ENCODE measurements at regions not wholly inside any gene's neighbourhood (a gene's known extent, or its start where the extent isn't known, plus 50 kb on each side); places are given as distances from the start of the nearest gene placed in this dataset.

DNA sequence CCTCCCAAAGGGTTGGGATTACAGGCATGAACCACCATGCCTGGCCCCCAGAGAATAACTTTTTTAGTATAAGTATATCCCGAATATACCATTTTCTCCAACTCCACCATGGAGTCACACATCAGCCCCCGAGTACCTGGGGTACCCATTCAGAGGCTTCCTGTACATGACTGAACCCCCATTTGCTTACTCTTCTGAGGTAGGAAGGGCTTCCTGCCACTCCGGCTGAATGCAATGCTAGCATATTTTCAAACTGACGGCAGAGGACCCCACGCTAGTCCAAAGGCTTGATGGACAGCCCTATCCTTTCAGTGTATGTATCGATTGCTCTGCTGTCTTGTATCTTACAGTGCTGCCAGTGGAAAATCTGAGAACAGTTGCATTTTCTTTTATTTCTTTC lies 220.6 kb upstream of the SH3BP4 start:
- TF ChIP-seq POLR2A (IDR thresholded peaks at IDR 0.05): no peak
- no peak for TF ChIP-seq POLR2AphosphoS5 (IDR thresholded peaks at IDR 0.05)
- intact Hi-C loops (cut with DNase I): no loop called here
- no peak for DNase-seq (ENCODE audit: low spot score)
- no peaks in the 10 kb centered on the region for H3K9me3 ChIP-seq
- H3K36me3 ChIP-seq: no peaks in the 10 kb centered on the region
- H3K4me3 ChIP-seq: no peak overlapping the region
- no peak overlapping the region for H3K27ac ChIP-seq
- no peaks in the 10 kb centered on the region for H3K4me1 ChIP-seq (replicated peaks)
- WGBS: 96% methylated on average over 6 of the region's 6 CpGs
- no peaks in the 10 kb centered on the region for H3K27me3 ChIP-seq (replicated peaks; ENCODE audit: insufficient read depth)

DNA sequence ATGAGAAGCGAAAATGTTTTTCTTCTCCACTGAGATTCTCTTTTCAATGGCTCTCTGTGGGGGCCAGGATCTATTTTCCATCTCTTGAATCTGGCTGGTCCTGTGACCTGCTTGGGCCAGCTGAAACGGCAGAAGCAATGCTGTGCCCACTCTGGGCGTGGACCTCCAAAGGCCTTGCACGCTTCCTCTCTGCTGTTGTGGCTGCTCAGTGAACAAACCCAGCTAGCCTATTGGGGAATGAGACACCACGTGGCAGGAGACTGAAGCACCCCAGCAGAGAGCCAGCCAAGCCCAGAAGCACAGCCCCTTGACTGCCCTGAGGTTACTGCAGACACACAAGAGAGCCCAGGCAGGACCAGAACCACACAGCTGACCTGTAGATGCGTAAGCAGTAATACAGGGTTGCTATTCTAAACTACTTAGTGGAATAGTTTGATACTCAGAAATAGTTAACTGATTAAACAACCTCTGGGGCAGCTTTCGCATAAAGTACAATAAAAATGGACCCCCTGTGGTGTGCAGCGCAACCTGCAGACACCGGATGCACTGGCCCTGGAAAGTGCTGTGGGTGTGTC lies 221.7 kb upstream of the SH3BP4 start:
- Histone ChIP-seq H3K27ac (no peak overlapping the region), H3K9me3 (no peaks in the 10 kb centered on the region), H3K36me3 (no peaks in the 10 kb centered on the region), H3K4me1 (replicated peaks) (no peaks in the 10 kb centered on the region), H3K27me3 (replicated peaks; ENCODE audit: insufficient read depth) (no peaks in the 10 kb centered on the region), H3K4me3 (no peak overlapping the region)
- no peak for DNase-seq (ENCODE audit: low spot score)
- TF ChIP-seq POLR2AphosphoS5 (IDR thresholded peaks at IDR 0.05): no peak
- no peak for TF ChIP-seq POLR2A (IDR thresholded peaks at IDR 0.05)
- no peak for TF ChIP-seq CTCF (IDR thresholded peaks at IDR 0.05)
- intact Hi-C loops (cut with DNase I): no loop called here
- 85% methylated on average over 9 of the region's 9 CpGs for WGBS

DNA sequence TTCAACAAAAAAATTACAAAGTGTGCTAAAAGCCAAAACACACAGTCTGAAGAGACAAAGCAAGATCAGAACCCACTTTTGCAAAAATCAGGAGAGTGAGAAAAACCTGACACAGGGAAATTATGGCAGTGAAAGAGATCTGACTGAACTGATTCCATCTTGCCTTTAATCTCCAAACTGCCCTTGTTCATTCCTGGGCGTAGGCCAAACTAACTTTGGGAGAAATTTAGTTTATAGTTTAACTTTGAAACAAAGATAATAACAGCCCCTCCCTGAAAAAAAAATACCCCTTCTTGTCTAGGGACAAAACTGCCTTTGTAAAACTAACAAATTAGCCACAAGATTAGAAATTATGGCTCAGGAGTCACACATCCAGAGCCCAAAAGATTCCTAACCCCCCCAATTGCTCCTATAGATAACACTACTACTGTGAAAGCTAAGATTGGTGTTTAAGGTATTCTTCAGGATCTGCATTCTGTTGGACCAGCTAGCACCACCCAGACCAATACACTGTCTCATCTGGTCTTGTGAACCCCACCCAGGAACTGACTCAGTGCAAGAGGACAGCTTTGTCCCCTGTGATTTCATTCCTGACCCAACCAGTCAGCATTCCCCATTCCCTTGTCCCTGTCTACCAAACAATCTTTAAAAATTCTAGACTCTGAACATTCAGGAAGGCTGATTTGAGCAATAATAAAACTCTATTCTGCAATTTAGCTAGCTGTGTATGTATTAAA lies 226.1 kb upstream of the SH3BP4 start:
- 41% methylated on average over 1 of the region's 1 CpG for WGBS

GRCh38 chr2:234724850-234725249 lies 227.0 kb upstream of the SH3BP4 start:
- no peaks in the 10 kb centered on the region for H3K4me1 ChIP-seq (replicated peaks)
- H3K27ac ChIP-seq: no peak overlapping the region
- TF ChIP-seq POLR2A (IDR thresholded peaks at IDR 0.05) (no peak), POLR2AphosphoS5 (IDR thresholded peaks at IDR 0.05) (peak; percentile 24)
- no peak overlapping the region for H3K4me3 ChIP-seq
- H3K9me3 ChIP-seq: no peaks in the 10 kb centered on the region
- no peak for DNase-seq (ENCODE audit: low spot score)
- H3K36me3 ChIP-seq: no peaks in the 10 kb centered on the region
- intact Hi-C loops (cut with DNase I): no loop called here
- H3K27me3 ChIP-seq (replicated peaks; ENCODE audit: insufficient read depth): no peaks in the 10 kb centered on the region
- WGBS: 30% methylated on average over 4 of the region's 4 CpGs

More for the DNA sequence above, 226.1 kb upstream of the SH3BP4 start:
- Histone ChIP-seq H3K9me3 (no peaks in the 10 kb centered on the region), H3K36me3 (no peaks in the 10 kb centered on the region), H3K4me1 (replicated peaks) (no peaks in the 10 kb centered on the region), H3K27me3 (replicated peaks; ENCODE audit: insufficient read depth) (no peaks in the 10 kb centered on the region), H3K4me3 (no peak overlapping the region), H3K27ac (no peak overlapping the region)
- intact Hi-C loops (cut with DNase I): no loop called here
- TF ChIP-seq CTCF (IDR thresholded peaks at IDR 0.05) (no peak), POLR2A (IDR thresholded peaks at IDR 0.05) (no peak), POLR2AphosphoS5 (IDR thresholded peaks at IDR 0.05) (no peak)
- no peak for DNase-seq (ENCODE audit: low spot score)

DNA sequence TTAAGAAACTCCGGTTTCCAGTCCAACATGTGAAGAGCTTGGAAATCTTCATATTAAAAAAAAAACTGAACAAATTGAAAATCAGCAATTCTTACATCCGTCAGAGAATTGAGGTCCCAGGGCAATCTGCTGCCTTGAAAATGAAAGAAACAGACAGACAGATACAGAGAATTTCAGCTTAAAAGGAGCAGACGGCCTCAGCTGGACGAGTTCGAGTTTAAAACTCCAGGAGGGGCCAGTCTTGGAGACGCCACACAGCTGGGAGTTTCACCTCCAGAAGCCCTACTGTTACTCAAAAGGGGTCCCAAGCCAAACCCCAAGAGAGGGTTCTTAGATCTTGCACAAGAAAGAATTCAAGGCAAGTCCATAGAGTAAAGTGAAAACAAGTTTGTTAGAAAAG lies 226.5 kb upstream of the ARL4C start:
- intact Hi-C loops (cut with DNase I): no loop called here
- WGBS: 75% methylated on average over 6 of the region's 6 CpGs
- H3K4me3 ChIP-seq: no peak overlapping the region
- no peaks in the 10 kb centered on the region for H3K4me1 ChIP-seq (replicated peaks)
- no peak for DNase-seq (ENCODE audit: low spot score)
- H3K9me3 ChIP-seq: no peaks in the 10 kb centered on the region
- no peak for TF ChIP-seq POLR2AphosphoS5 (IDR thresholded peaks at IDR 0.05)
- no peak for TF ChIP-seq POLR2A (IDR thresholded peaks at IDR 0.05)
- no peak for TF ChIP-seq CTCF (IDR thresholded peaks at IDR 0.05)
- H3K27ac ChIP-seq: no peak overlapping the region
- no peaks in the 10 kb centered on the region for H3K27me3 ChIP-seq (replicated peaks; ENCODE audit: insufficient read depth)
- no peaks in the 10 kb centered on the region for H3K36me3 ChIP-seq

- no peak overlapping the region for H3K4me3 ChIP-seq
- H3K4me1 ChIP-seq (replicated peaks): no peaks in the 10 kb centered on the region
- H3K27me3 ChIP-seq (replicated peaks; ENCODE audit: insufficient read depth): no peaks in the 10 kb centered on the region
- no peak for TF ChIP-seq CTCF (IDR thresholded peaks at IDR 0.05)
- TF ChIP-seq POLR2A (IDR thresholded peaks at IDR 0.05): no peak
- no peak for TF ChIP-seq POLR2AphosphoS5 (IDR thresholded peaks at IDR 0.05)
- intact Hi-C loops (cut with DNase I): no loop called here
- no peaks in the 10 kb centered on the region for H3K36me3 ChIP-seq
- no peak for DNase-seq (ENCODE audit: low spot score)
- no peak overlapping the region for H3K27ac ChIP-seq
- H3K9me3 ChIP-seq: no peaks in the 10 kb centered on the region
Observed at GRCh38 chr2:234722176-234722575, 225.3 kb upstream of the ARL4C start.
